GM19351 (cell line): ENCODE measurements at regions not wholly inside any gene's neighbourhood (a gene's known extent, or its start where the extent isn't known, plus 50 kb on each side); places are given as distances from the start of the nearest gene placed in this dataset.
"Not testable (repeated sequence)": the region's sequence is repeated elsewhere in the genome, so short reads cannot be mapped to it uniquely, and the experiment has no call there.

Experiments
- ATAC-seq: cut with Tn5 transposase; IDR thresholded peaks from one replicate; pipeline ENCODE4 v1.9.1; 2021; ENCODE audit warnings: mild to moderate bottlenecking, moderate library complexity; ENCODE audit not compliant: unreplicated experiment

DNA sequence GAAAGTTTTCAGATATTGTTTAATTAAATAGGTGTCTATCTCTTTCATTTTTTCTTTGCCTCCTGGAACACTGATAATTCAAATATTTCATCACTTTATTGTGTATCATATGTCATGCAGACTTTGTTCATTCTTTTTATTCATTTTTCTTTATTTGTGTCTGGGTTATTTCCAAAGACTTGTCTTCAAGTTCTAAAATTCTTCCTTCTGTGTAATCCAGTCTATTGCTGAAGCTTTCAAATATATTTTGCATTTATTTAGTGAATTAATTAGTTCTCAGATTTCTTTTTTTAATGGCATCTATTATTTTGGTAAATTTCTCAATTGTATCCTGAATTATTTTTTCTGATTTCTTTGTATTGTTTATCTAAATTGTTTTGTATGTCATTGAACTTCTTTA is 70.1 kb downstream of the ZNF330 start:
- ATAC-seq = no peak

DNA sequence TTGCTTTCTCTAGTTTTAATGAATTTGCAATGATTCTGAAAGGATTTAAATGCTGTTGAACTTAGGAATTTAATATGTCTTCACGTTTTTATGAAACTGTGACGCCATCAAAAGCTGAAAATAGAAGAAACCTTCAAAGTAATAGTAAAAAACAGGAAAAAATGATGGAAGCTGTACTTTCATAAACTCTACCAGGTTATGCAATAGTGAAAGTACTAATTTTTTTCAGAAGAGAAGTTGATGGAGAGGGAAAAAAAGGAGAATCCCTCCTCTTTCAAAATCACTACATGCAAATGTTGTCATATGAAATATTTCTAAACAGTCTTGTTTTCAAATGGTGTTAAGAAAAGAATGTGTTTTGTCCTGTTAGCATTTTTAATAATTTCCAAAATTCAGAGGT is 73.6 kb downstream of the ZNF330 start:
- ATAC-seq = no peak

DNA sequence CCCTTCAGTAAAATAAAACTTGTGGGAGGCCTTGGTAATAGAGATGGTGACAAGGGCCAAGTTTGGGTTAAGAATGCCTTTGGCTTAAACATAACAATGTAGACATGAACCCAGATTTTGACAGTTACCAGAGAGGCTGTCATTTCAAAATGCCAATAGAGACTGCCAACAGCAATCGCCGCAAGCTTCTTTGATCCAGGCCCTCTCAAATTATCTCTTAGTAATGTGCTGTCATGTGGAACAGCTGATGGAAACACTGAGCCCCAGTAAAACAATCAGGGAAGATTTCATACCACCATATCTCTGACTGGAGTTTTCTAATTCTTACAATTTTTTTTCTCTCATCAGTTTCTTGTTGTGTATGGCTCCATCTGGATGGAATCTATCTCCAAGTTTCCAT is 80.5 kb downstream of the ZNF330 start:
- ATAC-seq = no peak

DNA sequence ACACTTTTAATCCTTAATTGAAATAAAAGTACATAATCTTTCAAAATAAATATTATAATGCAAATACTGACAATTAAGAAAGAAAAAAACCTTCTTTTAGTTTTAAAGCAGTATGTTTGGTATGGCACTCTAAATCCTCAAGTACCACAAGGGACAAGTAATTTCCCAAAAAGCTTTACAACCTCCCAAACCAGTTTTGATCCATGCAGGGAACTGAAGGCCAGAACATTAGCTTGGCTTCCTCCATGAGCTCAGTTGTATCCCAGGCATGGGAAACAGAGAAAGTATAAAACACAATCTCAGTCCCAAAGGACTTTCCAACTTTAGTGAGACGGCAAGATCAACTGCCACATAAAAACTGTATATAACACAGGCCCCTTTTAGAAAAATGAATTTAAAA is 82.2 kb downstream of the ZNF330 start:
- ATAC-seq = no peak

DNA sequence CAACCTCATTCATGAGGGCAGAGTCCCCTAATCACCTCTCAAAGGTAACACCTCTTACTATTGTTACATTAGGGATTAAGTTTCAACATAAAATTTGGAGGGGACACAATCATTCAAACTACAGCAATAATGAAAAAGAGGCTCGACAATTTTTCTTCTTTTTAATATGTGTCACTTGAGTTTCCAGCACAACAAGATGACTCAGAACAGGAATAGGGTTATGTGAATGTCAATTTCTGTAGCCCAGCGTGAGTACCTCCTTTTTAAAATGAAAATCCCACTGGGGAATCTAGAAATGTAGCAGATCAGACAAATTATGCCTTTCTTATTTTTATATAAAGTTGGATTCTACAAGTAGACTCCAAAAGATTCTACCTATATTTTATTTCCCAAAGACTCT is 83.7 kb downstream of the ZNF330 start:
- no peak for ATAC-seq

DNA sequence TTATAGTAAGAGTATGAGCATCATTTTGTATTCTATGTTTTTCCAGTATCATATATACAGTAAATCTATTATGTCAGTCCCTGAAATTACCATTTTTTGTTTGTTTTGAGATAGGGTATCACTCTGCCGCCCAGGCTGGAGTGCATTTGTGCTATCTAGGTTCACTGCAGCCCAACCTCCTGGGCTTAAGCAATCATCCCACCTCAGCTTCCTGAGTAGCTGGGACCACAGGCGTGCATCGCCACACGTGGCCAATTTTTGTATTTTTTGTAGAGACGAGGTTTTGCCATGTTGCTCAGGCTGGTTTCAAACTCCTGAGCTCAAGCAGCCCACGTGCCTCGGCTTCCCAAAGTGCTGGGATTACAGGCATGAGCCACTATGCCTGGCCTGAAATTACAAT is 85.6 kb downstream of the ZNF330 start:
- no peak for ATAC-seq

DNA sequence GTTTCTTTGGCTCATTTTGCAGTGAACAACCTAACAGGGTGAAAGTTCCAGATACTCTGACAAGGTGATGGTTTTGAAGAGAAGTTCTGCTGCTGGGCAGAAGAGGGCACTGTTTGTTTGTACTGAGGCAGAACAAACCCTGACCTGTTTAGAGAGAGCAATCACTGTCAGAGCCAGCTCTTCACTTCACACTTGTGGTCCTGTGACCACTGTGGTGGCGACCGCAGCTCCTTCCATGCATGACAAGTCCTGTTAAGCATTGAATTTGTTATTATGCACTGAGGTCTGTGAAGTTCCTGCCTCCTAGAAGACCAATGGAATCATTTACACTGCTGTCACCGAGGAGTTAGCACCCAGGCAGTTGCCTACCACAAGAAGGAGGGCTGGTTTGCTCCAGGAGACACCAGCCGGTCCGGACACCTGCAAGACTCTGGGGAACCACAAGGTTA is 86.6 kb downstream of the ZNF330 start:
- peak; percentile 96 for ATAC-seq

DNA sequence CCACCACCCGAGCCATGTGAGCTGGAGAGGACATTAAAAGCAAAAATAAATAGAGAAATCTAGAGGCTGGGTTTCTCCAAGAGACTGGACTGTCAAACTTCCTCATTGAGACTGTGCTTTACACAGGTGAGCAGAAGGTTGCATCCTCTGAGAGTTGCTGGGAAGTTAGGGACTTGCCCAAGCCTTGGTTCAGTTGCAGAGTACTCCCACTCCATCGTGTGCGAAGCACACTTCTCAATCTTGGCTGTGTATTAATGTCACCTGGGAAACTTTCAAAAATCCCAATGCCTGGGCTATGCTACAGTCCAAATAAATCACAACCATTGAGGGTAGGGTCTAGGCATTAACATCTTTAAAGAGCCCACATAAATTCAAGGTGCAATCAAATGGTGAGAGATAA is 89.2 kb downstream of the ZNF330 start:
- ATAC-seq = no peak

DNA sequence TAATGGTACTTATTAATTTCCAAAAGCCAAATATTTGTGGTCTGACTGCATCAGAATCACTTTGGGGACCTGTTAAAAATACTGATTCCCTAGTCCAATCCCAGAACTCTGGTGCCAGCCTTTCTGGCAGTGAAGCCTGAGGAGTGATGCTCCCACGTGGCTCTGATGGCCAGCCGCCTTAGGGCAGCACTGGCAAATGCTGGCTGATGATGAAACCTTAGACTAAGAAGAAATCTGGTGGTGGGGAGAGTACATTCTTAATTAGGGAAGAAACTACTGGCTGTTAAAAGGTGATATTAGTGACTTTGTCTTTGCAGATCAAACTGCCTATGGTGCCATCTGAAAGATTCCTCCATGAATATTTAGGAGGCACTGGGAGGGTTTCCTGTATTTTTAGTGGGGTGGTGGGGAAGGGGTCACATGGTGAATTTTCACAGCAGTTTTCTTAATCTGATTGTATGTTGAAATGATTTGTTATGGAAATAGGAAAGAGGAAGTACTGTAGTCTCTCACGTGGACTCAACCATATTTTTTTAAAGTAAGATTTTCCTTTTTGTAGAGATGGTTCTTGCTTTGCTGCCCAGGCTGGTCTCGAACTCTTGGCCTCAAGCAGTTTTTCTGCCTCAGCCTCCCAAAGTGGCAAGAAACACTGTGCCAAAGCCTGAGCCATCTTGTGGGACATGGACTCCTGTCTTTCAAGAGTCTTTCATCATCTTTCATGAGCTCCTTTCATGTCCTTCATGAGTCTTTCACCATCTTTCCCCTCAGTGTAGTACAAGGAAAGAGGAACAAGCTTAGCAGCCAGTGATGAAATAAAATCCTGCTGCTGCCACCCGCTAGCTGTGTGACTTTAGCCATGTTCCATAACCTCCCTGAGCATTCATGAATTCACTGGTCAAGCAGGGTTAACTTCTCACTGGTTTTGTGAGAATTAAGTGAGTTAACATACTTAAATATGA is 90.8 kb downstream of the ZNF330 start:
- no peak for ATAC-seq

DNA sequence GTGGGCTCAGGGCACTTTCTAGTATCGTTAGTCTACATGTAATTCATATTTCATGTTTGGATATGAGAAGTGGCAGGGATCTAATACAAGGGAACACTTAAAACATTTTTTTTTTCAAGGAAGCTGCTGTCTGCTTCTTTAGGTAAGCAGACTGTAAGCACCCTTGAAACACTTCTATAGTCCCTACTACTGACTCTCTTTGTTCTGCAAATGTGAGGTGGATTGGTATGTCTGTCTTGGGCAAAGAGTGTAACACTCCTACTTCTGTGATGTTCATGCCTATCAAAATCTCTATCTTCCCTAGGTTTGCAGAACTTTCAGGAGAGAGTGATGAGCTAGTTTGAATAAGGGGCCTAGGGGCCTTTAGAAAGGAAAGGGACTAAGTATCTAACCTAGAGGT is 93.9 kb downstream of the ZNF330 start:
- no peak for ATAC-seq

DNA sequence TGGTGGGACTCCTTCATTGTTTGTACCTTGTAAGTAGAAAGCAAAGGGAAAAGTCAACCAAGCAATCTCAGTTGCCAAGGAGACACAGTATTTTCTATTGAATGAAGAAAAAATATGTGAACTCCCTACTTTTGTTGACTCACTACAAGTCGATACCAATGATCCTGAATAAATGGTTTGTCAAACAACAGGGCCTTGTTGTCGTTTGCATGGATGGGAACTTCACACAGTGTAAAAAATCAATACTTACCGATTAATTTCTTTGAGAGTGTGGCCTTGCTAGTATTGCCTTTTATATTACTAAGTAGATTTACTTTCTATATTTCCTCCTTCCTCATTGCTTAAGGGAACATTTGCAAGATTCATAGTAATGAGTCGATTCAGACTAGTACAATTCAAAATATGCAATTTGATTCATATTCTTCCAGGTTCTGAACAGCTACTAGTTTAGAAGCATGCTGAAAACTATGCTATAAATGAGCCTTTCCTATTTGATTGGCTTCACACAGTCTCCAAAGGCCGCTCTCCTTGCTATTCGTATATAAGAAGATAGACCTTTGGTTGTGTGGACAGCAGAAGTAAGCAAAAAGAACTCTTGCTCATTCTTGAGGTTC is 108.0 kb downstream of the ZNF330 start:
- ATAC-seq = no peak

DNA sequence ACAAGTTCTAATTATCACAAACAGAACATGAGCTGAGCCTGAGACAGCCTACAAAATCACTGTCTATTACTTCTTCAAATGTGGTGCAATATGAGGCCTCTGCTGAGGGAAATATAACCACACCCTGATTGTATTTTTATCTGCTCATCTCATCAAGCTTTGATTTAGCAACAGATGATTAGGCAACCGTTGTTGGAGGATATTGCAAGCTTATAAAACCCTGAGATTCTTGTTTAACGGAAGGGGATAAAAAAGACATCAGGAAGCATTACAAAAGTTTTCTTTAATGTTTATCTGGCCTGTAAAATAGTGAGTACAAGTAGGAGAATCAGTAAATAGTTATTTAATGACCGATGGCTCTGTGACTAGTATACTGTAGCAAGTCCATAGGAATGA is 108.5 kb downstream of the ZNF330 start:
- no peak for ATAC-seq

DNA sequence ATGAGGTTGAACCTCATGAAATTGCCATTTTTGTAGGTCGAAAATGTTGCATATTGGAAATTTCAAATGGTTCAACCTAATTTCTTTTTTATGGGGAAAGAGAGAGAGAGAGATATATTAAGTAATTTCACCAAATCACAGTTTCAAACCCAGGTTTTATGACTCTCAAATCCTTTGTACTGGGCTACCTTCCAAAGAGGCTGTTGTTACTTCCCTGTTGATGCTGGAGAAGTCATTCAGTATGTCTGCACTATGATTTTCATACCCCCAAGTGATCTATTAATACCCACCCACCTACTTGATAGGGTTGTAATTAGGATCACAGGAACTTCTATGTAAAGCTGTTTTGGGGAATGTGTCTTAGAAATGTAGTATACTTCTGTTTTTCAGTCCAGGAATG is 109.9 kb downstream of the ZNF330 start:
- no peak for ATAC-seq

DNA sequence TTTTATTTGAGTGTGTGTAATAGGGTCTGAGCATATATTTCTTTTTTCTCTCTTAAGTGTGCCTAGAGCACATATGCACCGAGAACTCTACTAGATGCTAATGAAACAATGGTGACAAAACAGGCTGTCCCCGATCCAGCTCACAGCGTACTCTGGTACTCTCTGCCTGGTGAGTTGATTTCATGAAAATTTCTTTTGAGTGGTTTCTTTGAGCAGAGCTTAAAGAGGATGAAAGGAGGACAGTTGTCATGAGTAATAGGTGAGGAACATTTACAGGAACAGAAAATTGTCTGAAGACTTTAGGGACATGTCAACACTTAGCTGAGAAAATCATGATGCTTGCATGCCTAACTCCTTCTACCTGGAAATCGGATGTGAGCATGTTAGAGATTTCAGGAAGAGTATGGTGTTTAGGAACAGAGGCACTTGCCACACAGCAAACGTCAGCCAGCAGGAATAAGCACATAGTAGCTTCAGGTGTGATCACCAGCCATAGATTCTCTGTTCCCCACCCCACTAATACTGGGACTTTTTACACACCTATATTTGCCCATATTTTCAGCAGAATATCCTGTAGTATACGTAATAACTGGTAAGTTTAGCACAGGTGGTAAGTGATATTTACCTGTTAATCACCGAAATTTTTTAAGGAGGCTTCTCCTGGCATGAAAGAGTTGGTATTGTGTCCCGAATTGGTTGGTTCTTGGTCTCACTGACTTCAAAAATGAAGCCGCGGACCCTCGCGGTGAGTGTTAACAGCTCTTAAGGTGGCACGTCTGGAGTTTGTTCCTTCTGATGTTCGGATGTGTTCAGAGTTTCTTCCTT is 111.1 kb downstream of the ZNF330 start:
- no peak for ATAC-seq

DNA sequence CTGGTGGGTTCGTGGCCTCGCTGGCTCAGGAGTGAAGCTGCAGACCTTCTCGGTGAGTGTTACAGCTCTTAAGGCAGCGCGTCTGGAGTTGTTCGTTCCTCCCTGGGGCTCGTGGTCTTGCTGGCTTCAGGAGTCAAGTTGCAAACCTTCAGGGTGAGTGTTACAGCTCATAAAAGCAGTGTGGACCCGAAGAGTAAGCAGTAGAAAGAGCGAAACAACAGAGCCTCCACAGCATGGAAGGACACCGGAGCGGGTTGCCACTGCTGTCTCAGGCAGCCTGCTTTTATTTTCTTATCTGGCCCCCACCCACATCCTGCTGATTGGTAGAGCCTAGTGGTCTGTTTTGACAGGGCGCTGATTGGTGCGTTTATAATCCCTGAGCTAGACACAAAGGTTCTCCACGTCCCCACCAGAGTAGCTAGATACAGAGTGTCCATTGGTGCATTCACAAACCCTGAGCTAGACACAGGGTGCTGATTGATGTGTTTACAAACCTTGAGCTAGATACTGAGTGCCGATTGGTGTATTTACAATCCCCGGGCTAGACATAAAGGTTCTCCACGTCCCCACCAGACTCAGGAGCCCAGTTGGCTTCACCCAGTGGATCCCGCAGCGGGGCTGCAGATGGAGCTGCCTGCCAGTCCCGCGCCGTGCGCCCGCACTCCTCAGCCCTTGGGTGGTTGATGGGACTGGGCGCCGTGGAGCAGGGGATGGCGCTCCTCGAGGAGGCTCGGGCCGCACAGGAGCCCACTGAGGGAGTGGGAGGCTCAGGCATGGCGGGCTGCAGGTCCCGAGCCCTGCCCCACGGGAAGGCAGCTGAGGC is 111.9 kb downstream of the ZNF330 start:
- not testable (repeated sequence) for ATAC-seq

DNA sequence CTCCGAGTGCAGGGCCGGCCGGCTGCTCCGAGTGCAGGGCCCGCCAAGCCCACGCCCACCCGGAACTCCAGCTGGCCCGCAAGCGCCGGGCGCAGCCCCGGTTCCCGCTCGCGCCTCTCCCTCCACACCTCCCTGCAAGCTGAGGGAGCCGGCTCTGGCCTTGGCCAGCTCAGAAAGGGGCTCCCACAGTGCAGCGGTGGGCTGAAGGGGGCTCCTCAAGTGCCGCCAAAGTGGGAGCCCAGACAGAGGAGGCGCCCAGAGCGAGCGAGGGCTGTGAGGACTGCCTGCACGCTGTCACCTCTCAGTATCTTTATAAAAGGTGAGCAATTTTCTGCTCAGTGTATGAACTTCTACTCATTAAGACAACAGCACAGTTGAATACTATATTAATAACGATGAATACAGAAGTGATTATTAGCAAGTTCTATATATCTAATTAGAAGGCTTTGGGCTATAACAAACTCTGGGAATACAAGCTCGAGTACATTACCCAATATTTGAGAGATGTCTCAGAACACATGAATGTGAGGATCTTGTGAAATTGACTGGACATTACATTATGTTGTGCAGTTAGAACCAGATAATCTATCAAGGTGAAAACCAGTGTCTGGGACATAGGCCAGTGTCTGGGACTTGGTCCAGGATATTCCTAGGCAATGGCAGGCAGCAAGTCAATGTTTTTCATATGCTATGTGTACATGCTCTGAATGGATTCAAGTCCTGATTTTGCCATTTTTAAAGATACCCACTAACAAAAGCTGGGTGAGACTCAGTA is 112.9 kb downstream of the ZNF330 start:
- ATAC-seq = not testable (repeated sequence)

DNA sequence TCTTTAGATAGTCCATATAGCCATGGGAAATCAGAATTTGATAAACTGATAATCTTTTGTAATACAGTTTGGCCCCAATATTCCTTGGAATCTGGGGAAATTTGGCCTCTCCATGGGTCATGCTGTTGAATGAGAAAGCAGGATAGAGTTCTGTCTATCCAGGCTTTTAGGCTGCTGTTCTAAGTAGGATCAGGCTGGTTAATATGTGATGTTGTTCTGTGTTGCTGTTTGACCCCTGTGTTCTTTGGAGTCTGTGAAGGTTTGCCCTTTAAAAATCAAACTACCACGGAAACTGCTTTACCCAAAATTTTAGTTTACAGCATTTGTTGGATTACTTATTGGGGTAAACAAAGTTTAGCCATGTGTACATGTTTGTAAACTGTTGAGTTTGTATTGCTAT is 114.5 kb downstream of the ZNF330 start:
- ATAC-seq = no peak

DNA sequence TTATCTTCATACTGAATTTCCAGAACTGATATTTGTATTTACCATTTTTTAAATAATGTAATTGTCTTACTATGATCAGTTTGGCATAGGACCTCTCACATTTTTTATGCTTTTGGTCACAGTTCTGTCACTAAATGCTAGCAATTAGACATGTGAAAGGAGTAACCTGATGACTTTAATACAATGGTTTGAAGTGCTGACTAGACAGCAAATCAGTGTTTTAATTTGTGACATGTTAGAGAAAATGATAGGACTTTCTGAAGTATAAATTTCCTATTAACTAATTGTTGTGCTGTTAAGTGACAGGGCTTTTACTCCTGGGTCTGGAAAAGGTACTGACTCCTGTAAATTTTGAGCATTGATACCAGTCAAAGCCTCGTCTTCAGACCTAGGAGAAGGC is 117.5 kb downstream of the ZNF330 start:
- no peak for ATAC-seq

DNA sequence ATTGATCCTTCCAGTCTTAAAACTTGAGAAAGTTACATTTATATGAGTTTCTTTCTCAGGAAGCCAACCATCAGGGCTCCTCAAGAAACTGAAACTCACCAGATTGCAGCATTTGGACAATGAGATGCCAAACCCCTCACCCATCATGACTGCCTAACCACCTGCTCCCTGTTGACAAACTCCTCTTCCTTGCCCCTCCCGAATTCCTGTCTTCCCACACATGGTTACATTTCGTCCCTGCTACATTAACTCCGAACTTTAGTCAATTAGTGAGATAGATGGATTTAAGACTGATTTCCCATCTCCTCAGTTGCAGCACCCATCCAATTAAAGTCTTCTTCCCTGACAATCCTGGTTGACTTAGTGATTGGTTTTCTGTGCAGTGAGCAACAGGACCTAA is 118.7 kb downstream of the ZNF330 start:
- no peak for ATAC-seq

DNA sequence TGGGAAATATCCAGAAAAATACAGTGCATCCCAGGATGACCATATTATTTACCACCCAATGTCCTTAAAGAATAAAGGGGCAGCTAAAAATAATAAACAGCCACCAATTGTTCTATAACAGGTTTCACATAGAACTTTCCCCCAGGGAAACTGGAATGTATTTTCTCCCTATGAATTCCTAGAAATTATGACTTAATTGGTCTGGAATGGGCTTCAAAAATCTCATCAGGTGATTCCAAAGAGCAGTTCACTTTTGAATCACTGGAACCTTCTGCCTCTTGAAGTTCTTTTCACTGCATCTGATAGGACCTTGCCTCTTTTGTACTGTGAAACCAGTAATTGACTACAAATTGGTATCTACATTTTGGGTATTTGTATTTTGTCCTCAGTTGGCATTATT is 119.3 kb downstream of the ZNF330 start:
- no peak for ATAC-seq
